GM21447 (cell line): ENCODE measurements at regions not wholly inside any gene's neighbourhood (a gene's known extent, or its start where the extent isn't known, plus 50 kb on each side); places are given as distances from the start of the nearest gene placed in this dataset.

Experiments
- ATAC-seq: cut with Tn5 transposase; IDR thresholded peaks from one replicate; pipeline ENCODE4 v1.9.1; 2021; ENCODE audit not compliant: unreplicated experiment

DNA sequence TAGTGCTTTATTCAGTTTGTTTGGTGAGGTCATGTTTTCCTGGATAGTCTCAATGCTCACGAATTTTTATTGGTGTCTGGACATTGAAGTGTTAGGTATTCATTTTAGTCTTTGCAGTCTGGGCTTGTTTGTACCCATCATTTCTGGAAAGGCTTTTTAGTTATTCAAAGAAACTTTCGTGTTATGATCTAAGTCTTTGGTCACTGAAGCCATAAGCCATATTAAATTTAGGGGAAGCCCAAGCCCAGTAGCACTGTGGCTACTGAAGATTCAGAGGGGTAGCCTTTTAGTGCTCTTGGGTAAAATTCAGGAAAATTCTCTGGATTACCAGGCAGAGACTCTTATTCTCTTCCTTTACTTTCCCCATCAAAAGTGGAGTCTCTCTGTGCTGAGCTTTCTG is 56.2 kb upstream of the PEX5L start:
- no peak for ATAC-seq

DNA sequence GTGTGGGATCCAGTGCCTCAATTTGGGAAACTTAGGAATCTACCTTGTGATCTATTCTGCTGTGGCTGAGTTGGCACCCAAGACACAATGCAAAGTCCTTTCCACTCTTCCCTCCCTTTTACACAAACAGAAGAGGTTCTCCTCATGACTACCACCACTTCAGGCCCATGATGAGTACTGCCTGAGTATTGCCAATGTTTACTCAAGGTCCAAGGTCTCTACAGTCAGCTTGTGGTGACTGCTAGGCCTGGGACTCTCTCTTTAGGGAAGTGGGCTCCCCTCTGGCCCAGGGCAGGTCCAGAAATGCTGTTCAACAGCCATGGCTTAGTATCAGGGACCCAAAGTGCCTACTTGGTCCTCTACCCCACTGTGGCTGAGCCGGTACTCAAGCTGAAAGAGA is 56.8 kb upstream of the PEX5L start:
- ATAC-seq: no peak

DNA sequence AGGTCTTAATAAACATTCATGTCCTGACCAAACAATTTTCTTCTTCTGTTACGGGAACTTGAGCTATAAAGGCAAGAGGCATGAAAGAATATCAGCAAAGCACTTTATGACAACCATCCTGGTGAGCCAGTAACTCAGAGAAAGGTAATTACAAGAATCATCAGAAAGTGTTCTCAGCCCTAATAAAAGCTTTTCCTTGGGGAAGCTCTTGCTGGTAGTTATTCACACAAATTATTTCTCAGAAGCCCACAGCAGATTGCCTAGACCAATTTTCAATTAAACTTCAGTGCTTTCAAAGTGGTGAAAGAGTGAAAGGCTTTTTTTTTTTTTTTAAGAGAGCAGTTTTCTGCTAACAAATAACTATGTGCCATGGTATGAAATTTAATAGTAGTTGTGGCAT is 60.9 kb upstream of the PEX5L start:
- ATAC-seq: no peak

DNA sequence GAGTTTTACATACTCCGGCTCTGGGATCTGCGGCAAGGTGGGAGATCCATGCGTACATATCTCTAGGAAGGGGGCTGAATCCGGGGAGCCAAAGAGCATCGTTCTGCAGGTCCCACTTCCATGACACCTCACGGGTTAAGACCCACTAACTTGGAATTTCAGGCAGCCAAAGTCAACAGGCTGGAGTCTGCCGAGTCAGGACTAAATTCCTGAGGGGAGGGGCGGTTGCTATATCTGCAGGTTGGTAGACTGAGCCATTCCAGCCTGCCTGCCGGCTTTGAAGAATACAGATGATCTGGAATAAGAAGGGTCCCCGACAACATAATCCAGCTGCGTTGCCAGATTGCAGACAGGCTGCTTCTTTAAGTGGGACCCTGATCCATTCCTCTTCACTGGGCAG is 65.4 kb upstream of the PEX5L start:
- ATAC-seq: no peak

DNA sequence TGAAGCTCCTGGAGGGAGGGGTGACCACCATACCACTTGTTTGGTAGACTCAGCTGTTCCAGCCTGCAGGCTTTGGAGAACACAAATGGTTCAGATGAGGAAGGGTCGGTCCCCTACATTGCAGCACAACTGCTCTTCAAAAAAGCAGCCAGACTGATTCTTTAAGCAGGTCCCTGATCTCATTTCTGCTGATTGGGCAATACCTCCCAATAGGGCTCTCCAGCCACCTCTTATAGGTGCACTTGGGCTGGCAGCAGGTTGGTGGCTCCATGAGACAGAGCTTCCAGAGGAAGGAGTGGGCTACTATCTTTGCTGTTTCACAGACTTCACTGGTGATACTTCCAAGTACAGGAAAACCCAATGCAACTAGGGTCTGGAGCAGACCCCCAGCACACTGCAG is 65.9 kb upstream of the PEX5L start:
- no peak for ATAC-seq

DNA sequence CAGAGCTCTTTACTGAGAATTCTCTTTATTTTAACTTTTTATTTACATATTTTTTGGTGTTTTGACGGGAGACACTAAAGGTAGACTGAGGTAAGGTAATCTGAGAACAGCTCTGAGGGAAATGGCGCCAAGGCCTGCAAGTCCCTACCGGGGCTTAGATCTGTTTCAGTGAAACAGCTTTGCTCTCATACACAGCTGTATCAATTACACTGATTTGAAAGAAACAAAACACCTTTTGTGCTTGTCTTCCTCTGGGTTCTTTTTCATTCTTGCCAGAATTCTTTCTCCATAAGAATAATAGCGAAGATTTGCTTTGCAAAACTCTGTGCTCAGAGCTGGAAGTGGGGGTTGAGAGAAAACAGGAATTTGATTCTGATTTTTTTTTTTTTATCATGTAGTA is 79.5 kb upstream of the PEX5L start:
- ATAC-seq: no peak

DNA sequence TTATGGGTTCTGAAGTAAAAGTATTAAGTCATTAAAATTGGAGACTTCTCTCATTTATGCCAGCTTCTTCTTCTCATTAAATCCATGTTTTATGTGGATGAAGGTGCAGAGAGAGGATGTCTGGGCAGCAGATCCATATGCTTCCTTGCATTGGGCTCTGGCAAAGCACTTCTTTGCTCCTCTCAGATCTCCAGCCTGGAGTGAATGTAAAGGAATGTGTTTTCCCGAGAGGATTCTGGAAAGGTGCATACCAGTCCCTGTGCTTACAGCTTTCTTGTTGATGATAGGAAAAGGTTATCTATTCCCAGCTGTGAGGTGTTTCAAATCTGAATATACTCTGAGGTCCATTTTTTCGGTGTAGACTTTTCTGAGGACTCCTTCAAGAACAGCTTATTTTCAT is 79.9 kb upstream of the PEX5L start:
- no peak for ATAC-seq

DNA sequence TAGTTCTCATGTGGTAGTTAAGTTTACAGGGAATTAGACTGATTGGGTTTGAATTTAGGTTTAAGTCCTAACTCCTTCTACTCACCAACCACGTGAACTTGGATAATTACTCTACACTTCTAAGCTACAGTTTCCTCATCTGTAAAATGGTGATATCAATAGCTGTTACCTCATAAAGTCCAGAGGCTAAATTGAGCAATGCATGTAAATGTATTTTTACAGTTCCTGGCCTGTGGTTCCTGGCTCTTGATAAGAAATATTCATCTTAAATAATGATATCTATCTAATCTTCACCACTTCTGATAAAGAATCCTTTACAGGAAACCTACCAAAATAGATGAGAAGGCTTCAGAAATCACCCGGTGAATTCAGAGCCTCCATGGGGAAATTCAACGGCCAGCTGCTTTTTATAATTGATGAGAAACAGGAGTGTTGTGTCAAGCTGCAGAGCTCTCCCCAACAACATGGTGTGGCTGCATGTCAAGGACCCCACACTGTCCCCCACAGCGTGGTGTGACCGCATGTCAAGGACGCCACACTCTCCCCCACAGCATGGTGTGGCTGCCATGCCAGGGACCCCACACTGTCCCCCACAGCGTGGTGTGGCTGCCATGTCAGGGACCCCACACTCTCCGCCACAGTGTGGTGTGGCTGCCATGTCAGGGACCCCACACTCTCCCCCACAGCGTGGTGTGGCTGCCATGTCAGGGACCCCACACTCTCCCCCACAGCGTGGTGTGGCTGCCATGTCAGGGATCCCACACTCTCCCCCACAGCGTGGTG is 80.8 kb upstream of the PEX5L start:
- no peak for ATAC-seq

DNA sequence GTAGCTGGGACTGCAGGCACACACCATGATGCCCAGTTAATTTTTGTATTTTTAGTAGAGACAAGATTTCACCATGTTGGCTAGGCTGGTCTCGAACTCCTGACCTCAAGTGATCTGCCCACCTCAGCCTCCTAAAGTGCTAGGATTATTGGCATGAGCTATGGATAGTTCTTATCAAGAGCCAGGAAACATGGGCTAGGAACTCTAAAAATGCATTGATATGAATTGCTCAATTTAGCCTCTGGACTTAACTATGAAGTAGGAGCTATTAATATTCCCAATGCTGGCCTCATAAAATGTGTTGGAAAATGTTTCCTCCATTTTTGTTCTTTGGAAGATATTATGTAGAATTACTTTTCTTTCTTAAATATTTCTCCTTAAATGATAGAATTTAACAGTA is 82.8 kb upstream of the PEX5L start:
- no peak for ATAC-seq

DNA sequence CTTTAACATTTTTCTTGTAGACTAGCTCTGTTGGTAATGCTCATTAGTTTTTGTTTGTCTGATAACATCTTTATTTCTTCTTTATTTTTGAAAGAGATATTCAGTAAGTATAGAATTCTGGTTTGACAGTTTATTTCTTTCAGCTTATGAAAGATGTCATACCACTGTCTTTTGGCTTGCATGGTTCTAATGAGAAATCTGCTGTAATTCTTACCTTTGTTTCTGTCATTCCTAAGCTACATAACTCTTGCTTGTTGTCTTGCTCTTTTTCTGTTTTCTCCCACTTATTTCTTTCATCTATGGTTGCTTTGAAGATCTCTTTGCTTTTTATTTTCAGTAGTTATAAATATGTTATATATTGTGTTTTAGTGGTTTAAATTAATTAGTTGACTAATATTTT is 87.2 kb upstream of the PEX5L start:
- no peak for ATAC-seq

DNA sequence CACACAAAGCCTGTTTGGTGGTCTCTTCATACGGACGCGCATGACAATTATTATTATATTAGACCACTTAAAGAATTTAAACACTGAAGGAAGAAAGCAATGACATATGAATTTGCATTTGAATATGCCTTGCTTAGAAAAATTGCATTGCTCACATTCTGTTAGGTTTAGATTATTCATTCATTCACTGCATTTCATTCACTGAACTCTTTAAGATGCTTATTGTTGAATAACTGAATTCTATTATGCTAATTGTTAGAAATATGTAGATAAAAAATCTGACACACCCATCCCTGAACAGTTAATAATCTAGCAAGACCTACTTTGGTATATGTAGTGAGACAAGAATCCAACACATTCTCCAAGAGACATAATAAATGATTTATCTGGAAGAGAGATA is 94.4 kb upstream of the PEX5L start:
- no peak for ATAC-seq

DNA sequence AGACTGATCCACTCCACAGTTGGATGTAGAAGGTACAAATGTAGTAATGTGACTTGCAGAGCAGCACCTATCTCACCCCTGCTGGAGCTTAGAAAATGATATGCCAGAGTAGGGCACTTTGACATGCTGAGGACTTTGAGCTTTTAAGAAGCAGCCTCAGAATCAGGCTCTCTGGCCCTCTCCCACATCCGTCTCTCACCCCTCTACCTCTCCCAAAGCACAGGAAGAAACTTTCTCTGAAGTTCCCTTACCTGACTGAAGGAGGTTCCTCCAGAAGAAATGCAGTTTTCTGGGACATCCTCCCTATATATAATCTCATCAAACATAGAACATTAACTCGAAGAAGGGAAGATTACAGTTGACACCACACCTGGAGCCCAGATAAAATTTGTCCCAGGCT is 98.4 kb upstream of the PEX5L start:
- ATAC-seq: no peak

DNA sequence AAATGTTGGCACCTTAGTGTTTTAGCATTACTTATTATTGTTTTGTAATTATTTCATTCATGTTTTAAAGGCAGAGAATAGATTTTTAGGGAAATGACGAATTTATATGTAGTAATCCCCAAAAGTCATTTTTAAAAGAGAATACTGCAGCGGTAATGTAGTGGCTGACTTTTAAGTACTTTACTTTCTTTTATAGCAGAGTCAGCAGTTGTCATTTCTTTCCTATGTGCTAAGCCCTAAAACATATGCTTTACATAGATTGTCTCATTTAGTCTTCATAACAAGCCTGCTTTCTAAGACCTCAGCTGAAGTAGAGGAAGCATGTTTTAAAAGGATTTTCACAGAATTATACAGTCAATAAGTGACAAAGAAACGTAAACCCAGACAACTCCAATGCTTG is 102.1 kb upstream of the PEX5L start:
- ATAC-seq: no peak

DNA sequence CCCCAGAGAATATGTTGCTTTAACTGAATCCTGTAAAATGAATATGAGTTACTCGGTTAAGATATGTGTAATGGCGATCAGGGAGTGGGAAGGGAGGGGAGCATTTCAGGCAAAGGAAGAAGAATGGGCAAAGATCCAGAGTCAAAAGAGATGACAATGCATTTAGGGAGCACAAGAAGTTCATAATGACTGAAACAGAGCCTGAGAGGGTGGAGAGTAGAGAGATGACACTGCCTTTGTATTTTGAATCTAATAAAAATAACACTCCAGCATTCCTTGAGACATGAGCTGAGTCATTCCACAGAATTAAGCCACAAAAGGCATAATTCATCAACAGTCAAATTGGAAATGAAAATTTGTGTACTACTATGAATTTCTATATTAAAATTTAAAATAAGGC is 105.3 kb upstream of the PEX5L start:
- ATAC-seq: no peak

DNA sequence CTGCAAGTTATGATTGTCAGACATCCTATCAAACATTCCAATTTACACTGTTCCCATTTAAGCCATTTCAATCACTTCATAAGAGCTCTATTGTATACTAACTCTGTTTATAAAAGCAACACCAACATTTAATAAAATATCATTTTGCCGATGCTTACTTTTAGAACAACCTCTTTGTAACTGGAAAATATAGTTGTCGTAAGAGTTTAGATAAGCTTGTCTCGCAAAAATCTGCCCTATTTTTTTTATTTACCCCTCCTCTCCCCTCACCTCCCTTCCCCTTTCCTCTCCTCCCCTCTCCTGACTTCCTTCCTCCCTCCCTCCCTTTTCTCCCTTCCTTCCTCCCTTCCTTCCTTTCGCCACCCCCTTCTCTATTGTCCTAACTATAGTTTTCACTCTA is 105.7 kb upstream of the PEX5L start:
- no peak for ATAC-seq

DNA sequence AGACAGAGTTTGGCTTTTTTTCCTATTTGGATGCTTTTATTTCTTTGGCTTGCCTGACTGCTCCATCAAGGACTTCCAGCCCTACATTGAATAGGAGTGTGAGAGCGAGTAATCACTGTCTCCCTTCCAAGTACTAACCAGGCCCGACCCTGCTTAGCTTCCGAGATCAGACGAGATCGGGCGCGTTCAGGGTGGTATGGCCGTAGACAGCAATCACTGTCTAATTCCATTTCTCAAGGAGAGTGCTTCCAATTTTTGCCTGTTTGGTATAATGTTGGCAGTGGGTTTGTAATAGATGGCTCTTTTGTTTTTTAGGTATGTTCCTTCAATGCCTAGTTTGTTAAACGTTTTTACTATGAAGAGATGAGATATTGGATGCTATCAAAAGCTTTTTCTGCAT is 125.0 kb upstream of the PEX5L start:
- no peak for ATAC-seq

DNA sequence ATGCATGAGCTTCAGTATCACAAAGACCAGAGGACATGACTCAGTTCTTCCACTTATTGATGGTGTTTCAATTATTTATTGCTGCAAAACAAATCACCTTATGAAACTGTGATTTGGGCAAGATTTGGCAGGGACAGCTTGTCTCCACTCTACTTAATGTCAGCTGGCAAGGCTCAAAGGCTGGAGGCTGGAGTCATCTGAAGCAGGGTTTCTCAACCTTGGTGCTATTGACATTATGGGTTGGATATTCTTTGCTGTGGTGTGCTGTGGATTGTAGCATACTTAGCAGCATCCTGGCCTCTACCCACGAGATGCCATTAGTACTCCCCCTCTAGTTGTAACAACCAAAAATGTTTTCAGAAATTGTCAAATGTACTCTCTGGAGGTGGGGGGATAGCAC is 138.8 kb upstream of the PEX5L start:
- ATAC-seq: no peak

DNA sequence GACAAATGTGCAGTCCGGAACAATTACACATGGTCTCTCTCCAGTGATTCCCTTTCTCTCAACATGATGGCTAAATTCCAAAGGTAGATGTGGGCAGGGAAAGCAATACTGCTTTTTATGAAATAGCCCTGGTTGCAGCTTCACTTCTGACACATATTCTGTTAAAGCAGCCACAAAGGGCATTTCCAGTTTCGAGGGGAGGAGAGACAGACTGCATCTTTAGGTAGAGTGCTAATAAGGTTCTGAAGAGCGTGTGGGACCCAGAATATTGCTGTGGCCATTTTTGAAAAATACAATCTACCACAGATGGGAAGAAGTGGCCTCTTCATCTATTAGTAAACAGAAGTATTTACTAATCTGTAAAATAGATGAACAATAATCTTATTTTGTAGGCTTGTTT is 139.3 kb upstream of the PEX5L start:
- no peak for ATAC-seq

DNA sequence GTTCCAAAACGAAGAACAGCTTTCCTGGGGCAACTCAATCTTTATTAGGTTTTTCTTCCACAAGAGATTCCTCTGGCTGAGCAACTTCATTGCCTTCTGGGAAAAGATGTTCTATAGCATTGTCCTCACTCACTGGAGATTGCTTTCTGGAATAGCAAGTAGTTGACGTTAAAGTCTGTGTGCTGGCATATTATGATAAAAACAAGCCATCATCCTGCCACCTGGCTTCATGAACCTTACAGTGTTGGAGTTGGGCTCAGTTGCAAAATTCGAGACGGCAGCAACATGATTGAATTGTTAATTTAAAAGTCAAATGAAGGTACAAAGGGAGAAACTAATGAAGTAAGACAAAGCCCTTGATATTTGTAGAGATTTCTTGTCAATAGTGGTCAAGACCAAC is 140.5 kb upstream of the PEX5L start:
- no peak for ATAC-seq

DNA sequence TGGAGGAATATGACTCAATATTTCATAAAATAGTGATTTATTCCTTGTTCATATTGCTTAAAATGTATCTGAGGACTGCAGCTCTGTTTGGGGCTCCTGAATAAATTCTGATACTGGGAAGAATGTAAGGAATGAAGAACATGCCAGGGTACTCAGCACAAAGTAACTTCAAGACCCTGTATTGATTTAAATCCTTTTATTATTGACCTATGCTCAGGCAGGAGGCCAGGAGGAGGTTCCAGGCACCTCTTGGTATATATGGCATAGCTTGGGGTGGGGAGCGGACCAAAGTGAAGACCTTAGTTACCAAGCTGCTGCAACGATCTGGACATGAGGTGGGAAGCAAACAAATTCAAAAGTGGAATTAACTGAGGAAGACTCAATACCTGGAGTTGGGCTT is 142.8 kb upstream of the PEX5L start:
- no peak for ATAC-seq

DNA sequence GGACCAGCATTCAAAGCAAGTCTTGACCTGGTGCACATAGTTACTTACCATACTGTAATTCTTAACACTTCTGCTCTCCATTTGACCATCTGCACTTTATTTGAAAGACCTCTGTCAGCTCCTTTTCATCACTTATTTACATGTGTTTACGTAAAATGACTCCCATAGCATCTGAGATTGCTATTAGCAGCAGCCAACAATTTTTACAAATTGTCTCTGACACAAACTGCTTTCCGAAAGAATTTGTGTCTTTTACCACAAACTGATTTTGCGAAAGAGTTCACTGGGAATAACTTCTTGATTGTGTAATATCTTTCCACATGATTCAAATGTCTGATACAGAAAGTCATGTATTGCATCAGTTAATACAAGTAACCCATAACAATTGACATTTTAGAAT is 144.1 kb upstream of the PEX5L start:
- ATAC-seq: no peak

DNA sequence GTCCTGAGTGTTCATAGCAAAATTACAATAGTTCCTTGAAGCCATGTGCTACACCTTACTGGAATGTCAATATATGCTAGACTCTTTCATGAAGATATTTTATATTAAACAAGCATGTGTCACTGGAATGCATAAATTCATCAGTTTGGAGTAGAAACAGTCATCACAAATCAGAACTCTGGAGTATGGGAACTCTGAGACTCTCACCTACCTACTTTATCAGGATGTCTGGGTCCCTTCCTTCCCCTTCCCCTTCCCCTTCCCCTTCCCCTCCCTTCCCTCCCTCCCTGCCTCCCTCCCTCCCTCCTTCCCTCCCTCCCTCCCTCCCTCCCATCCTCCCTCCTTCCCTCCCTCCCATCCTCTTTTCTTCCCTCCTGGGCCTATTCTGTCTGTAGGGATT is 144.7 kb upstream of the PEX5L start:
- no peak for ATAC-seq

DNA sequence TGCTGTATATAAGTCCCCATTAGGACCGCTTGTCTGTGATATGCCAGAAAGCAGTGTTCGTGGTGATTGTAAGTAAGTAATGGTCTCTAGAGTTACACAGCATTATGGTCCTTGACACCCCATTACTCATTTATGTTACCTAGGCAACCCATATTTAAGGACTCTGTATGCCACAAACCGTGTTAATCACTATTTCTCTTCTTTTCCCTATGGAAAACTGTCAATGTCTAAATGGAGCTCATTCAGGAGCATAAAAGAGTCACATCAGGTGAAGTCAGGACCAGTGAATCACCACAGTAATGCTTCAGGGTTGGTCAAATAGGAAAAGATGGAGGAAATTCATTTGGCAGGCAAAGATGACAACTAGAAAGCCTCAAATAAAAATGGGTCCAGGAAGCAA is 146.6 kb upstream of the PEX5L start:
- ATAC-seq: no peak

DNA sequence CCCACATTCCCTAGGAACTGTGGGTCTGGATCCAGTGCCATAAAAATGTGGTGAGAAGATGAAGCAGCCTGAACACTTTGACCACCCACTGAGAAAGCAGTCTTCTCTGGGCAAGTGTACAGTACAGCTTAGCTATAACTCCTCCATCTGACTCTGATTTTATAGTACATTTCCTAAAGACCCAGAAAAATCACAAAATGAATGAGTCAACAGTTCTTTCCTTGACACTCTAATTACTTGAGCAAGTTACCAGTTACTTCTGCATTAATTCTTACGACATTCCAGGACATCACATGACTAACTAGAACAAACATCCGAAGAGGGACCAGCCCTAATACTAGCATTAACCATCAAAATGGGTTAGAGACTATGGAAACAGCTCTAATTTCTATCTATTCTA is 148.1 kb upstream of the PEX5L start:
- ATAC-seq: no peak
